ENCODE measurements at regions not wholly inside any gene's neighbourhood (a gene's known extent, or its start where the extent isn't known, plus 50 kb on each side); places are given as distances from the start of the nearest gene placed in this dataset.

GRCh38 chr3:152669560-152669959, 165.4 kb upstream of the P2RY1 start (continued):
- TF ChIP-seq, protein P1, sequence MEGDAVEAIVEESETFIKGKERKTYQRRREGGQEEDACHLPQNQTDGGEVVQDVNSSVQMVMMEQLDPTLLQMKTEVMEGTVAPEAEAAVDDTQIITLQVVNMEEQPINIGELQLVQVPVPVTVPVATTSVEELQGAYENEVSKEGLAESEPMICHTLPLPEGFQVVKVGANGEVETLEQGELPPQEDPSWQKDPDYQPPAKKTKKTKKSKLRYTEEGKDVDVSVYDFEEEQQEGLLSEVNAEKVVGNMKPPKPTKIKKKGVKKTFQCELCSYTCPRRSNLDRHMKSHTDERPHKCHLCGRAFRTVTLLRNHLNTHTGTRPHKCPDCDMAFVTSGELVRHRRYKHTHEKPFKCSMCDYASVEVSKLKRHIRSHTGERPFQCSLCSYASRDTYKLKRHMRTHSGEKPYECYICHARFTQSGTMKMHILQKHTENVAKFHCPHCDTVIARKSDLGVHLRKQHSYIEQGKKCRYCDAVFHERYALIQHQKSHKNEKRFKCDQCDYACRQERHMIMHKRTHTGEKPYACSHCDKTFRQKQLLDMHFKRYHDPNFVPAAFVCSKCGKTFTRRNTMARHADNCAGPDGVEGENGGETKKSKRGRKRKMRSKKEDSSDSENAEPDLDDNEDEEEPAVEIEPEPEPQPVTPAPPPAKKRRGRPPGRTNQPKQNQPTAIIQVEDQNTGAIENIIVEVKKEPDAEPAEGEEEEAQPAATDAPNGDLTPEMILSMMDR (conservative IDR thresholded peaks at IDR 0.05; ENCODE audit: low read depth in 2 of 2): no peak
- TF ChIP-seq STAT1 (IDR thresholded peaks at IDR 0.05; ENCODE audit: unreplicated experiment) (no peak), JUNB (IDR thresholded peaks at IDR 0.05; ENCODE audit: unreplicated experiment) (no peak)

DNA sequence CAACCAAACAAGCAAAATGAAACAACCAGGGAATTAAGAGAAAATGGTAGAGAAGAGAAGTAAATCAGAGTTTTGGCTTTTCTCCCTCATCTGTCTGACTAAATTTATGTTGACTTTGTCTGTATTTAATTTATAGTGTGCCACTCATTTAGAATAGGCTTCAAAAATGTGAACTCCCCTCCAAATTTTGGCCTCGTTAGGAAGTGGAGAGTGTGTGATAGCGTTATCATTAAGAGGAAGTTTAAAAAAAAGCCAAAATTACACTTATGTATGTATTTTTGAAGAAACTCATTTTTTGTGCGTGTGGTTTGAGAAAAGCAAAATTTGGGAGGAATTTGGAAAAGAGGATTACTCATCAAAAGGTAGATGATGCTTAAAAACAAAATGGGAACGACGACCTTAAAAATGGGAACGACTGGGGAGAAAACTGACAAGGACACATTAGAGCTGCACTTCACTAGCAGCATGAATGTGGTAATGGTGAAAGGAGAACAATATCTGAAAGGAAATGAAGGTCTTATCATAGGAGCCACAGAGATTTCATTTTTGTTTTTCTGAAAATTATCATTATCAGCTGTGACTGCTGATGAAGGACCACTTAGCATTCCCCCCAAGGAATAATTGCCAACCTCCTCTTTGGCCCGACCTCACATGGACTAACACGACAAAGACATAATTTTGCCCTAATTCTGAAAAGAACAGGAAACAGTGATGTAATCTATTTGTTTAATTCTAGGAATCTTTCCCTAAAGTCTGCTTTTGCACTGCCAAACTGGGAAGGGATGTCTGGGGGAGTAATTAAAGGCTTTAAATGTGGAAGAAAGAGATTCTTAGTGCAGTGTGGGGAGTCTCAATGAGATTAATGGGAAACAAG, 163.2 kb upstream of the P2RY1 start:
- no peak overlapping the region for H3K4me3 Mint-ChIP-seq
- H3K27ac Mint-ChIP-seq: no peak overlapping the region
- H3K36me3 ChIP-seq (ENCODE audit: insufficient read depth): no peaks in the 10 kb centered on the region
- TF ChIP-seq, protein P2, sequence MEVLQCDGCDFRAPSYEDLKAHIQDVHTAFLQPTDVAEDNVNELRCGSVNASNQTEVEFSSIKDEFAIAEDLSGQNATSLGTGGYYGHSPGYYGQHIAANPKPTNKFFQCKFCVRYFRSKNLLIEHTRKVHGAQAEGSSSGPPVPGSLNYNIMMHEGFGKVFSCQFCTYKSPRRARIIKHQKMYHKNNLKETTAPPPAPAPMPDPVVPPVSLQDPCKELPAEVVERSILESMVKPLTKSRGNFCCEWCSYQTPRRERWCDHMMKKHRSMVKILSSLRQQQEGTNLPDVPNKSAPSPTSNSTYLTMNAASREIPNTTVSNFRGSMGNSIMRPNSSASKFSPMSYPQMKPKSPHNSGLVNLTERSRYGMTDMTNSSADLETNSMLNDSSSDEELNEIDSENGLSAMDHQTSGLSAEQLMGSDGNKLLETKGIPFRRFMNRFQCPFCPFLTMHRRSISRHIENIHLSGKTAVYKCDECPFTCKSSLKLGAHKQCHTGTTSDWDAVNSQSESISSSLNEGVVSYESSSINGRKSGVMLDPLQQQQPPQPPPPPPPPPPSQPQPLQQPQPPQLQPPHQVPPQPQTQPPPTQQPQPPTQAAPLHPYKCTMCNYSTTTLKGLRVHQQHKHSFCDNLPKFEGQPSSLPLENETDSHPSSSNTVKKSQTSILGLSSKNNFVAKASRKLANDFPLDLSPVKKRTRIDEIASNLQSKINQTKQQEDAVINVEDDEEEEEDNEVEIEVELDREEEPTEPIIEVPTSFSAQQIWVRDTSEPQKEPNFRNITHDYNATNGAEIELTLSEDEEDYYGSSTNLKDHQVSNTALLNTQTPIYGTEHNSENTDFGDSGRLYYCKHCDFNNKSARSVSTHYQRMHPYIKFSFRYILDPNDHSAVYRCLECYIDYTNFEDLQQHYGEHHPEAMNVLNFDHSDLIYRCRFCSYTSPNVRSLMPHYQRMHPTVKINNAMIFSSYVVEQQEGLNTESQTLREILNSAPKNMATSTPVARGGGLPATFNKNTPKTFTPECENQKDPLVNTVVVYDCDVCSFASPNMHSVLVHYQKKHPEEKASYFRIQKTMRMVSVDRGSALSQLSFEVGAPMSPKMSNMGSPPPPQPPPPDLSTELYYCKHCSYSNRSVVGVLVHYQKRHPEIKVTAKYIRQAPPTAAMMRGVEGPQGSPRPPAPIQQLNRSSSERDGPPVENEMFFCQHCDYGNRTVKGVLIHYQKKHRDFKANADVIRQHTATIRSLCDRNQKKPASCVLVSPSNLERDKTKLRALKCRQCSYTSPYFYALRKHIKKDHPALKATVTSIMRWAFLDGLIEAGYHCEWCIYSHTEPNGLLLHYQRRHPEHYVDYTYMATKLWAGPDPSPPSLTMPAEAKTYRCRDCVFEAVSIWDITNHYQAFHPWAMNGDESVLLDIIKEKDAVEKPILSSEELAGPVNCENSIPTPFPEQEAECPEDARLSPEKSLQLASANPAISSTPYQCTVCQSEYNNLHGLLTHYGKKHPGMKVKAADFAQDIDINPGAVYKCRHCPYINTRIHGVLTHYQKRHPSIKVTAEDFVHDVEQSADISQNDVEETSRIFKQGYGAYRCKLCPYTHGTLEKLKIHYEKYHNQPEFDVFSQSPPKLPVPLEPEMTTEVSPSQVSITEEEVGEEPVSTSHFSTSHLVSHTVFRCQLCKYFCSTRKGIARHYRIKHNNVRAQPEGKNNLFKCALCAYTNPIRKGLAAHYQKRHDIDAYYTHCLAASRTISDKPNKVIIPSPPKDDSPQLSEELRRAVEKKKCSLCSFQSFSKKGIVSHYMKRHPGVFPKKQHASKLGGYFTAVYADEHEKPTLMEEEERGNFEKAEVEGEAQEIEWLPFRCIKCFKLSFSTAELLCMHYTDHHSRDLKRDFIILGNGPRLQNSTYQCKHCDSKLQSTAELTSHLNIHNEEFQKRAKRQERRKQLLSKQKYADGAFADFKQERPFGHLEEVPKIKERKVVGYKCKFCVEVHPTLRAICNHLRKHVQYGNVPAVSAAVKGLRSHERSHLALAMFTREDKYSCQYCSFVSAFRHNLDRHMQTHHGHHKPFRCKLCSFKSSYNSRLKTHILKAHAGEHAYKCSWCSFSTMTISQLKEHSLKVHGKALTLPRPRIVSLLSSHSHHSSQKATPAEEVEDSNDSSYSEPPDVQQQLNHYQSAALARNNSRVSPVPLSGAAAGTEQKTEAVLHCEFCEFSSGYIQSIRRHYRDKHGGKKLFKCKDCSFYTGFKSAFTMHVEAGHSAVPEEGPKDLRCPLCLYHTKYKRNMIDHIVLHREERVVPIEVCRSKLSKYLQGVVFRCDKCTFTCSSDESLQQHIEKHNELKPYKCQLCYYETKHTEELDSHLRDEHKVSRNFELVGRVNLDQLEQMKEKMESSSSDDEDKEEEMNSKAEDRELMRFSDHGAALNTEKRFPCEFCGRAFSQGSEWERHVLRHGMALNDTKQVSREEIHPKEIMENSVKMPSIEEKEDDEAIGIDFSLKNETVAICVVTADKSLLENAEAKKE (CRISPR knock-in tag; IDR thresholded peaks at IDR 0.05): no peak
- TF ChIP-seq ZNF331 (CRISPR knock-in tag; IDR thresholded peaks at IDR 0.05; ENCODE audit: low read depth) (no peak), STAT1 (IDR thresholded peaks at IDR 0.05; ENCODE audit: unreplicated experiment) (no peak), EZH2phosphoT487 (IDR thresholded peaks at IDR 0.05; ENCODE audit: unreplicated experiment) (no peak), ZNF114 (CRISPR knock-in tag; IDR thresholded peaks at IDR 0.05) (no peak), POLR2AphosphoS5 (IDR thresholded peaks at IDR 0.05; ENCODE audit: low read depth) (no peak), ETS1 (IDR thresholded peaks at IDR 0.05) (no peak), EZH2 (IDR thresholded peaks at IDR 0.05; ENCODE audit: low read depth, unreplicated experiment) (no peak), NANOG (IDR thresholded peaks at IDR 0.05; ENCODE audit: borderline replicate concordance) (no peak)
- TF ChIP-seq, protein P3, sequence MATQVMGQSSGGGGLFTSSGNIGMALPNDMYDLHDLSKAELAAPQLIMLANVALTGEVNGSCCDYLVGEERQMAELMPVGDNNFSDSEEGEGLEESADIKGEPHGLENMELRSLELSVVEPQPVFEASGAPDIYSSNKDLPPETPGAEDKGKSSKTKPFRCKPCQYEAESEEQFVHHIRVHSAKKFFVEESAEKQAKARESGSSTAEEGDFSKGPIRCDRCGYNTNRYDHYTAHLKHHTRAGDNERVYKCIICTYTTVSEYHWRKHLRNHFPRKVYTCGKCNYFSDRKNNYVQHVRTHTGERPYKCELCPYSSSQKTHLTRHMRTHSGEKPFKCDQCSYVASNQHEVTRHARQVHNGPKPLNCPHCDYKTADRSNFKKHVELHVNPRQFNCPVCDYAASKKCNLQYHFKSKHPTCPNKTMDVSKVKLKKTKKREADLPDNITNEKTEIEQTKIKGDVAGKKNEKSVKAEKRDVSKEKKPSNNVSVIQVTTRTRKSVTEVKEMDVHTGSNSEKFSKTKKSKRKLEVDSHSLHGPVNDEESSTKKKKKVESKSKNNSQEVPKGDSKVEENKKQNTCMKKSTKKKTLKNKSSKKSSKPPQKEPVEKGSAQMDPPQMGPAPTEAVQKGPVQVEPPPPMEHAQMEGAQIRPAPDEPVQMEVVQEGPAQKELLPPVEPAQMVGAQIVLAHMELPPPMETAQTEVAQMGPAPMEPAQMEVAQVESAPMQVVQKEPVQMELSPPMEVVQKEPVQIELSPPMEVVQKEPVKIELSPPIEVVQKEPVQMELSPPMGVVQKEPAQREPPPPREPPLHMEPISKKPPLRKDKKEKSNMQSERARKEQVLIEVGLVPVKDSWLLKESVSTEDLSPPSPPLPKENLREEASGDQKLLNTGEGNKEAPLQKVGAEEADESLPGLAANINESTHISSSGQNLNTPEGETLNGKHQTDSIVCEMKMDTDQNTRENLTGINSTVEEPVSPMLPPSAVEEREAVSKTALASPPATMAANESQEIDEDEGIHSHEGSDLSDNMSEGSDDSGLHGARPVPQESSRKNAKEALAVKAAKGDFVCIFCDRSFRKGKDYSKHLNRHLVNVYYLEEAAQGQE (IDR thresholded peaks at IDR 0.05; ENCODE audit: unreplicated experiment): no peak

More for the DNA sequence above, 163.2 kb upstream of the P2RY1 start:
- H3K4me3 ChIP-seq: no peak overlapping the region
- DNase-seq (ENCODE audit: low spot score) (no peak), ATAC-seq (no peak)
- peaks cover 7% of the 10 kb centered on the region; the same call in 1 of the 2 replicates for H3K9me2 ChIP-seq (ENCODE audit: insufficient read depth)
- no peak overlapping the region for H3K4me2 ChIP-seq
- no peaks in the 10 kb centered on the region for H3F3A ChIP-seq (replicated peaks; ENCODE audit: low read depth)
- Mint-ChIP-seq H3K27me3 (ENCODE audit: insufficient read depth, low read depth, poor library complexity) (no peaks in the 10 kb centered on the region), H3K9me3 (no peaks in the 10 kb centered on the region), H3K36me3 (ENCODE audit: low read depth) (no peaks in the 10 kb centered on the region), H3K4me1 (peaks cover 8% of the 10 kb centered on the region)
- no peak overlapping the region for H3K27ac ChIP-seq (ENCODE audit: low read depth)
- peak overlapping the region; percentile 8; the same call in 1 of the 2 replicates for H2AFZ ChIP-seq
- no peaks in the 10 kb centered on the region for H3K79me2 ChIP-seq (replicated peaks; ENCODE audit: insufficient read depth)
- no peaks in the 10 kb centered on the region for H4K20me1 ChIP-seq (replicated peaks; ENCODE audit: insufficient read depth)
- H3K4me1 ChIP-seq (ENCODE audit: insufficient read depth): no peaks in the 10 kb centered on the region
- H3K27me3 ChIP-seq (ENCODE audit: insufficient read depth): no peaks in the 10 kb centered on the region
